Mammary epithelial cell (primary cell): ENCODE measurements at regions not wholly inside any gene's neighbourhood (a gene's known extent, or its start where the extent isn't known, plus 50 kb on each side); places are given as distances from the start of the nearest gene placed in this dataset.

ENCODE experiments used
- EZH2 ChIP-seq: IDR thresholded peaks from 2 replicates; pipeline ENCODE4 v1.6.1; 2012; ENCODE audit warnings: low read length, inconsistent platforms, borderline replicate concordance
- TF ChIP-seq, protein P1 (sequence below), 2 donors: IDR thresholded peaks in 1 of 2; conservative IDR thresholded peaks in 1 of 2; 2 replicates each; pipeline ENCODE4 v1.5.1; 2011 to 2012; ENCODE audit warnings: inconsistent platforms in 2 of 2, low read length in 2 of 2, mild to moderate bottlenecking in 2 of 2, control low read depth in 1 of 2, low read depth in 1 of 2; ENCODE audit not compliant: insufficient read depth in 1 of 2; ENCODE audit errors: extremely low read depth in 1 of 2

DNA sequence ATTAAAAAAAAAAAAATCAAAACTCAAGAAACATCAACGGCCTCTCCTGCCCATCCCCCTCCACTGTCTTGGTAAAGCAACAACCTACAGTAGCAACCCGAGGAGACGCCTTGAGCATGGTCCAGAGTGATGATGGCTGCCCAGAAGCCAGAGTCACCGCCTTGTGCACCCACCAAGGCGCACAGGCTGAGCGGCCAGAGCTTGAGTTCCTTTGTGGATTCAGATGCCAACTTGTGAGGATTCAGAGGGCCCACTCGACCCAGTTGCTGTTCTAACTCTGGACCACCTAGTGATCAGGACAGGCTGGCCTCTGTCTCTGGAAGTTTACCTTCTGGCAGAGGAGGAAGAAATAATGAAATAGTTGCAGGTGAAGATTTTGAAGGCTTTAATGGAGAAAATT lies 105.0 kb downstream of the PDCL3 start:
- TF ChIP-seq, protein P1, sequence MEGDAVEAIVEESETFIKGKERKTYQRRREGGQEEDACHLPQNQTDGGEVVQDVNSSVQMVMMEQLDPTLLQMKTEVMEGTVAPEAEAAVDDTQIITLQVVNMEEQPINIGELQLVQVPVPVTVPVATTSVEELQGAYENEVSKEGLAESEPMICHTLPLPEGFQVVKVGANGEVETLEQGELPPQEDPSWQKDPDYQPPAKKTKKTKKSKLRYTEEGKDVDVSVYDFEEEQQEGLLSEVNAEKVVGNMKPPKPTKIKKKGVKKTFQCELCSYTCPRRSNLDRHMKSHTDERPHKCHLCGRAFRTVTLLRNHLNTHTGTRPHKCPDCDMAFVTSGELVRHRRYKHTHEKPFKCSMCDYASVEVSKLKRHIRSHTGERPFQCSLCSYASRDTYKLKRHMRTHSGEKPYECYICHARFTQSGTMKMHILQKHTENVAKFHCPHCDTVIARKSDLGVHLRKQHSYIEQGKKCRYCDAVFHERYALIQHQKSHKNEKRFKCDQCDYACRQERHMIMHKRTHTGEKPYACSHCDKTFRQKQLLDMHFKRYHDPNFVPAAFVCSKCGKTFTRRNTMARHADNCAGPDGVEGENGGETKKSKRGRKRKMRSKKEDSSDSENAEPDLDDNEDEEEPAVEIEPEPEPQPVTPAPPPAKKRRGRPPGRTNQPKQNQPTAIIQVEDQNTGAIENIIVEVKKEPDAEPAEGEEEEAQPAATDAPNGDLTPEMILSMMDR (conservative IDR thresholded peaks at IDR 0.05 in 1 of 2, IDR thresholded peaks at IDR 0.05 in 1 of 2; ENCODE audit: extremely low read depth in 1 of 2, insufficient read depth in 1 of 2, low read depth in 1 of 2, low read length in 2 of 2) = no peak
- no peak for TF ChIP-seq EZH2
